ENCODE measurements at regions not wholly inside any gene's neighbourhood (a gene's known extent, or its start where the extent isn't known, plus 50 kb on each side); places are given as distances from the start of the nearest gene placed in this dataset.

DNA sequence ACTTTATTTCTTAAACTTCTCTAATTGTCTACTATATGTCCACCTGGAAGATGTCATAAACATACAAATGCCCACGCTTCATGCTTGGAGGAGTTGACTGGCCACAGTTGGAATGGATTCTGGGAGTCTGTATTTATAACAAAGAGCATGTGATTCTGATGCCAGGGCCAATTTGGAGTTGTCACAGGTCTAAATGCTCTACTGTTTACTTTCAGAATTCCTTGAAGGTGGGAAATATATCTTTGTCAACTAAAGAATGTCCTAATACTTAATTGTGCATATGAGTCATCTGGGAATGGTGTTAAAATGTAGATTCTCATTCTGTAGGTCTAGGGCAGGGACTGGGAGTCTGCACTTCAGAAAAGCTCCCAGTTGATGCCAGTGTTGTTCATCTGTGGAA lies 196.1 kb downstream of the ANXA1 start:
- TF ChIP-seq, protein P1, sequence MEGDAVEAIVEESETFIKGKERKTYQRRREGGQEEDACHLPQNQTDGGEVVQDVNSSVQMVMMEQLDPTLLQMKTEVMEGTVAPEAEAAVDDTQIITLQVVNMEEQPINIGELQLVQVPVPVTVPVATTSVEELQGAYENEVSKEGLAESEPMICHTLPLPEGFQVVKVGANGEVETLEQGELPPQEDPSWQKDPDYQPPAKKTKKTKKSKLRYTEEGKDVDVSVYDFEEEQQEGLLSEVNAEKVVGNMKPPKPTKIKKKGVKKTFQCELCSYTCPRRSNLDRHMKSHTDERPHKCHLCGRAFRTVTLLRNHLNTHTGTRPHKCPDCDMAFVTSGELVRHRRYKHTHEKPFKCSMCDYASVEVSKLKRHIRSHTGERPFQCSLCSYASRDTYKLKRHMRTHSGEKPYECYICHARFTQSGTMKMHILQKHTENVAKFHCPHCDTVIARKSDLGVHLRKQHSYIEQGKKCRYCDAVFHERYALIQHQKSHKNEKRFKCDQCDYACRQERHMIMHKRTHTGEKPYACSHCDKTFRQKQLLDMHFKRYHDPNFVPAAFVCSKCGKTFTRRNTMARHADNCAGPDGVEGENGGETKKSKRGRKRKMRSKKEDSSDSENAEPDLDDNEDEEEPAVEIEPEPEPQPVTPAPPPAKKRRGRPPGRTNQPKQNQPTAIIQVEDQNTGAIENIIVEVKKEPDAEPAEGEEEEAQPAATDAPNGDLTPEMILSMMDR (conservative IDR thresholded peaks at IDR 0.05; ENCODE audit: low read depth, low read length): no peak
- TF ChIP-seq BHLHE40 (IDR thresholded peaks at IDR 0.05; ENCODE audit: low read depth, low read length) (no peak), SMC3 (IDR thresholded peaks at IDR 0.05; ENCODE audit: low read depth, low read length) (no peak), FOS (IDR thresholded peaks at IDR 0.05; ENCODE audit: low read depth, low read length) (no peak), POLR2A (IDR thresholded peaks at IDR 0.05; ENCODE audit: low read depth, low read length) (no peak)

Measured in IMR-90 (cell line).